C4-2B (cell line): ENCODE measurements at regions not wholly inside any gene's neighbourhood (a gene's known extent, or its start where the extent isn't known, plus 50 kb on each side); places are given as distances from the start of the nearest gene placed in this dataset.

Experiments
- H3K27ac ChIP-seq: fragments of 450-650 bp; 2 replicates; pipeline ENCODE4 v1.5.1; 2017
- ZFX ChIP-seq: fragments of 450-650 bp; IDR thresholded peaks from 2 replicates; pipeline ENCODE4 v1.6.1; 2017
- TF ChIP-seq, protein P1 (sequence below): fragments of 450-650 bp; conservative IDR thresholded peaks from 2 replicates; pipeline ENCODE4 v1.5.1; 2017; ENCODE audit warnings: mild to moderate bottlenecking

DNA sequence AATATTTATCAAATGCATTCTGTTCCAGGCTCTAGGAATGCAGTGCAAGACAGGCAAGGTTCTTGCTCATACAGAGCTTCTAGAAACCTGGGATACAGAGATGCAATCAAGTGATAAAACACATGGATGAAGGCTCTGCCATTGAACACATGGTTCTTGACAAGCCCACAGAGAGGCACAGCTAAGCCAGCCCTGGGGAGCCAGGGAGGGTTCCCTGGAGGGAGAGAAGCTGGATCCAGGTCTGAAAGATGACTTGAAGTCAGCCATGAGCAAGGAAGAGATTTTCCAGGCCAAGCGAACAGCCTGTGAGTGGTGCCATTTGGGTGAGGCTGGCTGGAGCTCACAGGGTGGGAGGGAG, 66.2 kb downstream of the IRF2BPL start:
- TF ChIP-seq, protein P1, sequence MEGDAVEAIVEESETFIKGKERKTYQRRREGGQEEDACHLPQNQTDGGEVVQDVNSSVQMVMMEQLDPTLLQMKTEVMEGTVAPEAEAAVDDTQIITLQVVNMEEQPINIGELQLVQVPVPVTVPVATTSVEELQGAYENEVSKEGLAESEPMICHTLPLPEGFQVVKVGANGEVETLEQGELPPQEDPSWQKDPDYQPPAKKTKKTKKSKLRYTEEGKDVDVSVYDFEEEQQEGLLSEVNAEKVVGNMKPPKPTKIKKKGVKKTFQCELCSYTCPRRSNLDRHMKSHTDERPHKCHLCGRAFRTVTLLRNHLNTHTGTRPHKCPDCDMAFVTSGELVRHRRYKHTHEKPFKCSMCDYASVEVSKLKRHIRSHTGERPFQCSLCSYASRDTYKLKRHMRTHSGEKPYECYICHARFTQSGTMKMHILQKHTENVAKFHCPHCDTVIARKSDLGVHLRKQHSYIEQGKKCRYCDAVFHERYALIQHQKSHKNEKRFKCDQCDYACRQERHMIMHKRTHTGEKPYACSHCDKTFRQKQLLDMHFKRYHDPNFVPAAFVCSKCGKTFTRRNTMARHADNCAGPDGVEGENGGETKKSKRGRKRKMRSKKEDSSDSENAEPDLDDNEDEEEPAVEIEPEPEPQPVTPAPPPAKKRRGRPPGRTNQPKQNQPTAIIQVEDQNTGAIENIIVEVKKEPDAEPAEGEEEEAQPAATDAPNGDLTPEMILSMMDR, result no peak
- TF ChIP-seq ZFX, result no peak
- no peak overlapping the region; the same call in 1 of the 2 replicates for H3K27ac ChIP-seq

DNA sequence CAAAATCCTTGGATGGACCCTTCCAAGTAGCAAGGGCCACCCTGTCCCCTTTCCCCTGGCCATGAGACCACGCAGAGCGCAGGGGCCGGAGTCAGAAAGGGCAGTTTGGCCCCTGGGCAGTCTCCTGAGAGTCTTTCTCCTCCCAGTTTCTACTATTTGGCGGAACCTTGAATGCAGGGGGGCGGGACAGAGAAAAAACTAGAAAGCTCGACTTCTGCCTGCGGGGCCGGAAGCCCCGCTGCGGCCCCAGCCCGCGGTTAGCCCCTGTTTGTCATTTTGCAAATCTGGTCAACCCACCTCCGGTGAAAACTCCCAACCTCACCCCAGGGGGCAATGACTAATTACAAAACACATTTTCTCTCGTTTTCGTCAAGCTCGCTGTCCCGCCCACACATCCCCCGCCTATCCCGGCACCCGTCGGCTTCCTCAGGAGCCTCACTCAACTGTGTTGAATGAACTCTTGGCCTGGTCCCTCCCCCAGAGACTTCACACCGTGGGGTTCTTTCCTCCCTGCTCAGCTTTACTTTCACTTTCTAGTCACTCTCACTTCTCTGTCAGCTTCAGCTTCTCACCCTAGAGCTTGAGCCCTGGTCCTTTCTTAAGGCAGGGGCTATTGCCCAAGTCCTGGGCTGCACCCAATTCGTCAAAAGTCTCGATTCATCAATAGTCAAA, 66.7 kb downstream of the IRF2BPL start:
- H3K27ac ChIP-seq, result no peak overlapping the region; the same call in 1 of the 2 replicates

DNA sequence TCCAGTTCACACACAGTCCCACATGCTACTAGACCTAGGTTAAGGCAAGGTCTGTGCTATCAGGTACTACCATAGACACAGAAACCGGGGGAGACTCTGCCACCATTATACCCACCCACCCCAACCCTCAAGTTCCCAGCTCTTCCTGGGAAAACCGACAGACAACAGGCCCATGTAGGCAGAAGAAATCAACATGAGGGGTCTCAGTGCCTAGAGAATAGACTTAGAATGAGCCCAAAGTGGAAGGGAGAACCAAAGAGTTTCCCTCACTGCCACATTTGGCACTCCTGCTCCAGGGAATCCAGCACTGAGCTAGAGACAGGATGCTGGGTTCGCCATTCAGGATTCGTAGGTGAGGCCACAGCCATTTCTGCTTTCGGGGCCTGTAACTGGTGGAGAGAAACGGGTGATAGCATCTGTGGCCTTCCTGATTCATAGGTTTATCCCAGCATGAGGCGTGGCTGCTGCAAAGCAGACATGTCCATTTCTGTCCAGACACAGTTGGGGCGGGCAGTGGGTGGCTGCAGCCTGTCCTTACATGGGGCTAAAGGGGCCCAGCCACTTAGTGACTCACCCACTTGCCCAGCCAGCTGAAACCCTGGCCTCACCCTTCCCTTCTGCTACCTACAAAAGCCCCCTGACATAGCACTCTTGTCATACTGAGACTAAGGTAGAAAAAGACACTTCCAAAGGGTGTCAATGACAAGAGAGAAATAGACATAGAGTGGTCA, 69.4 kb downstream of the IRF2BPL start:
- no peak for TF ChIP-seq ZFX
- TF ChIP-seq, protein P1, result no peak
- no peak overlapping the region for H3K27ac ChIP-seq

More for the DNA sequence above, 66.7 kb downstream of the IRF2BPL start:
- no peak for TF ChIP-seq ZFX
- TF ChIP-seq, protein P1, result no peak

DNA sequence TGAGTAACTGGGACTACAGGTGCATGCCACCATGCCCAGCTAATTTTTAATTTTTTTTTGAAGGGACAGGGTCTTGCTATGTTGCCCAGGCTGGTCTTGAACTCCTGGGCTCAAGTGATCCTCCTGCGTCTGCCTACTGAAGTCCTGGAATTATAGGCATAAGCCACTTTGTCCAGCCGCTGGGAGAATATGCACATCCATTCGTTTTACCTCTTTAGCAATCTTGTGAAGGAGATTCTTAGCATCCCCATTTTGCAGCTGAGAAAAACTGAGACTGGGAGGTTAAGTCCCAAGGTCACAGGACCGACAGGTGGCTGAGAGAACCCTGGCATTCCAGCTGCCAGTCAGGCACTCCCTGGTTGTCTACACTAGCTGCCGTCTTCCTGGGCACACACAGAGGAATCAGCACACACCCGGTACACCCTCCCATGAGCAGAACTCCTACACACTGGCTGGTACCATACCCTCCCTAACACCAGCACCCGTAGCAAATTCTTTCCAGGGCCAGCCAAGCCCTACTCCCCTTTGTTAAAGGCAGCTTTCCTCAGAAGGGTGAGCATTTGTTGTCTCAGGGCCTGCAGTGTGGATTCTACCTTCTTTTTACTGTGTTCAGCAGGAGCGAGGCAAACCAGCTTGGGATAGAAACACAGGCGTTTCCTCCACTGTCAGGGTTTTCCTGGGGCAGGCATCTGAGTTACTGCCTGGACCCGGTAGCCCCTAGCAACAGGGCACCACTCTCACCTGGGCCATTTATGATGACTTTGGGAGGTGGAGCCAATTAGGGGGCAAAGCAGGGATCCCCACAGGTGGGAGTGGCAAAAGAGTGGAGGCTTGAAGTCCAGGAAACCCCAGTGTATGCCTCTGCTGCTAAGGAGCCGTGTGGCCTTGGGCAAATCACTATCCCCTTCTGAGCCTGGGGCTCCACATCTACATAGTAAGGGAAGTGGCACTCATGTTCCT, 70.2 kb downstream of the IRF2BPL start:
- no peak for TF ChIP-seq ZFX
- TF ChIP-seq, protein P1, result no peak
- no peak overlapping the region for H3K27ac ChIP-seq

DNA sequence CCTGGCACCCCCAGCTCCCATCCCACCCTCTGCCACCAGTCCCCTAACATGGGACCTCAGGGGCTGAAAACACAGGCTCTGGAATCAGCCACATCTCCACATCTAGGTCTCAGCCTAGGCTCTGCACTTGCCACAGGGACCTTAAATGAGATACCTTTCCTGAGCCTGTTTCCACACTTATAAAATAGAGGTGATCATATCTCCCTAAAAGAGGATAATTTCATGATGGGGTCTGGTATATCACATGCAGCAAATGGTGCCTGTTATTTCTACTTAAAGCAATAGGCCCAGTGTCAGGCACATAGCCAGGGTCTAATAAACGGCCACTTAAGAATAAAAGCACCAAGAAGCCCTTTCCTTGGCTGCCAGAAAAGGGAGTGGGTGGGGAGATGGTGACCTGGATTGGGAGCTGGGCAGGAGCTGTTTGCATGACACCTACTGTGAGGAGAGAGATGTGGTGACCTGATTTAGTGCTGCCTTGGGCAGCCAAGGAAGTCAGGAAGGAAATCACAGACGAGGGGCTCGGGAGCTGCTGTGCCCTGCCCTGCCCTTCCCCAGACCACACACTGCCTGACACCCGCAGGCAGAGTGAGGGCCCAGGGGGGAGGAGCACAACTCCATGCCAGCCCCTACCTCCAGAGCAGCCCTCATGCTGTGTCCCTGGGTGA, 71.2 kb downstream of the IRF2BPL start:
- no peak overlapping the region for H3K27ac ChIP-seq
- TF ChIP-seq, protein P1, result no peak
- no peak for TF ChIP-seq ZFX

DNA sequence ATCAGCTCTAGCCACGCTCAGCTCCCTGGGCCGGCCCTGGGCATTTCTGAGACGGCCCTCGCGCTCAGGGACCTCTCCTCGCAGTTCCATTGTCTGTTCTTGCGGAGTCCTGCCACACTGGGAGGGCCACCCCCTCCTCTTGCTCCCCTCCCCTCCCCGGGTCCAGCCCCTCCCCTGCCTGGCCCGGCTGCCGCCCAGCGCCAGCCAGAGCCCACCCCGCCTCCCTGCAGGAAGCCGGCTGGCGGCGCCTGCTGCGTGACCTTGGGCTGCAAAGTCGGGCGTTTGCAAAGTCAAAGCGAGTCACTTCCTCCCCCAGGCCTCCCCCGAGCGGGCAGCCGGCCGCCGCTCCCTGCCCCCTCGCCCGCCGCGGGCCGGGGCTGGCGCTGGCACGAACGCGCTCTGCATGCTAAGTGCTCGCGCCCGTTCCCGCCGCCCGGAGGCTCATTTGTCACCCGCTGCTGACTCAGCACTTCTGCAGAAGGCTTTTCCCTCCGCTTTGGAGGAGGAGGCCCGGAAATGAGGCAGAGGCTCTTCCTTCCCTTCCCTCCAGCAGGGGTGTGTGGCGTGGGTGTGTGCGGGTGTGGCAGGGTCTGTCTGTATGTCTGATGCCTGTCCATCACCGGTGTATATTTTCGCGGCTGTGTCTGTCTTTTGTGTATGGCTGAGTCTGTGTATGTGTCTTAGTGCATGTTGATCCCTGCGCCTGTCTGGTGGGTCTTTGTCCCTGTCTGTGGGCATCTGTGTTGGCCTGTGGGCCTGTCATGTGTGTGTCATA, 72.0 kb downstream of the IRF2BPL start:
- no peak for TF ChIP-seq ZFX
- TF ChIP-seq, protein P1, result no peak
- no peak overlapping the region for H3K27ac ChIP-seq
